Activated naive CD4-positive, alpha-beta T cell treated with anti-CD3 and anti-CD28 coated beads, Interleukin-2, amount 10 ng/mL, durations not matched to agents 7 days and 5 days (primary cell): ENCODE measurements at regions not wholly inside any gene's neighbourhood (a gene's known extent, or its start where the extent isn't known, plus 50 kb on each side); places are given as distances from the start of the nearest gene placed in this dataset.

Experiments used
- CTCF ChIA-PET: fragments of 350-600 bp; sonication (Branson Sonifier 250); formaldehyde crosslinking; loops from one replicate; lab custom pipeline; 2021; ENCODE audit warnings: antibody characterized with exemption; lab: Charles Lee
- DNase-seq: peaks from one replicate; pipeline ENCODE4 v3.0.0-alpha.2; 2020
- H3K27ac Mint-ChIP-seq: one replicate; pipeline ENCODE4 v1.8.0; 2021; ENCODE audit warnings: mild to moderate bottlenecking, moderate library complexity, mixed read lengths
- H3K27me3 Mint-ChIP-seq: one replicate; pipeline ENCODE4 v1.8.0; 2021; ENCODE audit warnings: mild to moderate bottlenecking, mixed read lengths
- H3K36me3 Mint-ChIP-seq: one replicate; pipeline ENCODE4 v1.8.0; 2021; ENCODE audit warnings: mixed read lengths
- H3K4me1 Mint-ChIP-seq: one replicate; pipeline ENCODE4 v1.8.0; 2021; ENCODE audit warnings: mixed read lengths
- H3K4me3 Mint-ChIP-seq: one replicate; pipeline ENCODE4 v1.8.0; 2021; ENCODE audit warnings: mild to moderate bottlenecking, moderate library complexity, mixed read lengths
- H3K9me3 Mint-ChIP-seq: one replicate; pipeline ENCODE4 v1.8.0; 2021; ENCODE audit warnings: mixed read lengths

DNA sequence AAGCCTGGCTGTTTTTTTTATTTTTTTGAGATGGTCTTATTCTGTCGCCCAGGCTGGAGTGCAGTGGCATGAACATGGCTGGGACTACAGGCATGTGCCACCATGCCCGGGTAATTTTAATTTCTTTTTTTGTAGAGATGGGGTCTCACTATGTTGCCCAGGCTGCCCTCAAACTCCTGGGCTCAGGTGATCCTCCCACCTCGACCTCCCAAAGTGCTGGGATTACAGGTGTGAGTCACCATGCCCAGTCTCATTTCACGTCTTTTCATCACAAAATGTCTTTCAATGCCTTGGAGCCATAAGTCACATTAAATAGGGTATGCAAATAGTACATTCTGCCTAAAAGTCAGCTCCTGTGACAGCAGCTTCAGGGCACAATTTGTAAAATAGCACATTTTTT, 52.8 kb downstream of the SOX2 start:
- DNase-seq = no peak
- H3K4me3 Mint-ChIP-seq = no peak overlapping the region
- H3K4me1 Mint-ChIP-seq = no peaks in the 10 kb centered on the region
- H3K9me3 Mint-ChIP-seq = no peaks in the 10 kb centered on the region
- H3K36me3 Mint-ChIP-seq = no peaks in the 10 kb centered on the region
- CTCF ChIA-PET = no interaction called here
- H3K27me3 Mint-ChIP-seq = no peaks in the 10 kb centered on the region
- no peak overlapping the region for H3K27ac Mint-ChIP-seq

DNA sequence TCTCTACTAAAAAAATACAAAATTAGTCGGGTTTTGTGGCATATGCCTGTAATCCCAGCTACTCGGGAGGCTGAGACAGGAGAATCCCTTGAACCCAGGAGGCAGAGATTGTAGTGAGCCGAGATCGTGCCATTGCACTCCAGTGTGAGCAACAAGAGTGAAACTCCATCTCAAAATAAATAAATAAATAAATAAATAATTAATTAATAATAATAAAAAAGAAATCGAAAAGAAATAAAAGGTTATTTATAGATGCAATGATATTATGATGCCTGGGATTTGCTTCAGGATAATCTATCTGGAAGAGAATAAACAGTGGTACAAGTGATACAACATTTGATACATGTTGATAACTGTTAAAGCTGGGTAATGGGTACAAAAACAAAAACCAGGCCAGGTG, 58.6 kb downstream of the SOX2 start:
- H3K4me3 Mint-ChIP-seq = no peak overlapping the region
- DNase-seq = no peak
- no peaks in the 10 kb centered on the region for H3K9me3 Mint-ChIP-seq
- no peak overlapping the region for H3K27ac Mint-ChIP-seq
- no peaks in the 10 kb centered on the region for H3K27me3 Mint-ChIP-seq
- H3K36me3 Mint-ChIP-seq = no peaks in the 10 kb centered on the region
- CTCF ChIA-PET = no interaction called here
- no peaks in the 10 kb centered on the region for H3K4me1 Mint-ChIP-seq

DNA sequence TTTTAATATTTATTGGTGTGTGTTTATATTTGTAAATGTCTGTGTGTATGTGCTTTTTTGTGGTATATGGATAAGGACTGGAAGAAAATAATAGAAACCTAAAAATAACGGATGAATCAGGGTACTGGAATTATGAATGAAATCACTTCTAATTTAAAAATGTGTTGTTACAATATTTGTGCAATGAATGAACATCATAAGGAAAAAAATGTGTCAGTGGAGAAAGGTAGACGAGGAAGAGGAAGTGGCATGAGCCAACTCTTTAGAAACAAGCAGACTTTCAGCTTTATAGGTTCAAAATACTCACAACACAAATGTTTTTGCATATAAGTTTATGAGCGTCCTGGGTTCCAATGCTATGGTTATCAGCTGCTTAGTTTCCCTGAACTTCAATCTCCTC, 59.4 kb downstream of the SOX2 start:
- H3K4me3 Mint-ChIP-seq = no peak overlapping the region

DNA sequence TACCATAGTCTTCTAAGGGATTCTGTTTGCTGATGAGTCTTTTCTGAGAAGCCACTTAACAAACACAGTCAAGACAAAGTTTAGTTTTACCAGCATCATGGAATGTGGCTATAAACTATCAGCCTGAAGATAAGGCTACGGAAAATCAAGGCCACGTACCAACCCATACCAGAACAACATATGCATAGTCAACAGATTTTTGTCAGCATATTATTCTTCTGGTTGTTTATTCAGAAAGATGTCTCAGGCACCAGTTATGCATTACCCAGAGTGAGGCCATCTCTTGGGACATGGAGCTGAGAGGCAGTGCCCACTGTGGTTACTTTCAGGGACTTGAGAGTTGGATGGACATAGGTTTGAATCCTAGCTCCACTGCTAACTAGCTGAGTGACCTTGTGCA, 60.4 kb downstream of the SOX2 start:
- Mint-ChIP-seq H3K9me3 (no peaks in the 10 kb centered on the region), H3K4me1 (no peaks in the 10 kb centered on the region), H3K27ac (no peak overlapping the region), H3K4me3 (no peak overlapping the region), H3K36me3 (no peaks in the 10 kb centered on the region), H3K27me3 (no peaks in the 10 kb centered on the region)
- CTCF ChIA-PET = no interaction called here
- no peak for DNase-seq

More for the DNA sequence above, 59.4 kb downstream of the SOX2 start:
- no peak for DNase-seq
- Mint-ChIP-seq H3K27me3 (no peaks in the 10 kb centered on the region), H3K36me3 (no peaks in the 10 kb centered on the region), H3K4me1 (no peaks in the 10 kb centered on the region), H3K9me3 (no peaks in the 10 kb centered on the region), H3K27ac (no peak overlapping the region)
- CTCF ChIA-PET = no interaction called here

DNA sequence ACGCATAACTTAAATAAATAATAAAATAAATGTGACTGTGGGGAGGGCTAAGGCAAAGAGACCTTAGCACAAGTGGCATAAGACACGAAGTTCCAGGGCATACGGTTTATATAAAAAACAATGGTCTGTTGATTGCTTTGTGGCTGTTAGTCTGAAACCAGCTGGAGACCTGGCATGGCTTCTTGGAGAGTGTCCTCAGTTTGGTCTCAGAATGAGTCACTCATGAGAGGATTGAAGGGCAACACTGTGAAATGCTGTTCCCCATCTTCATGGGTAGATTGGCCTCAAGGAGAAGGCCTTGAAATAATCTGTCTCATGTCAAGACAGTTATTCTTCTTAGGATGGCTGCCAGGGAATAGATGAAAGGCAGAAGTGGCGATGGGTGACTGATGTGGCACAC, 62.2 kb downstream of the SOX2 start:
- no peak for DNase-seq
- no peaks in the 10 kb centered on the region for H3K36me3 Mint-ChIP-seq

DNA sequence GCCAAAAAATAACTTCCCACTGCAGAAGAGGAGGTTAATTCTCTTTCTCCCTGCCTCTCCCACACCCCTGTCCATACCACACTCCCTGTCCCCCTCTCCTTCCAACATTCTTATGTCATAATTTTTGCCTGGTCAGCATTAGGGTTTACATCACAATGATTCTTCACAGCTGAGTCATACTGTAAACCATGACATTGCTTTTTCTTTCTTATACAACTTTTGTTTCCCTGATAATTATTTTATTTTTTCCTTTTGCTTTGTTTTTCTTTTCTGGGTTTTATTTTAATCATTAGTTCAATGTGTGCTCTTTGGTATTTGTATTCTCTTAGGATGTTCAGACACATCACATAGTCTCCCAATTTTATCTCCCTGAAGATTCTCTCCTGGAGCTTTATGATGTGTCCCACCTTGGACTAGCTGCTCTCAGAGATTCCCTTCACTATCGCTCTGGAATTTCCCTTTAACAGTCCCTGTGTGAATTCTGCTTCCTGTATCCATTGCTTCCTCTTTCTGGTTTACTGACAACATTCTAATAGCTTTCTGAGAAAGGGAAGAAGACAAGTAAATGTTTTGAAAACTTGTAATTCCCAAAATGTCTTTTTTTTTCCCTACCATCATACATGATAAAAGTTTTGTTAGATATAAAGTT, 70.7 kb downstream of the SOX2 start:
- H3K36me3 Mint-ChIP-seq = no peaks in the 10 kb centered on the region
- DNase-seq = no peak
- H3K9me3 Mint-ChIP-seq = no peaks in the 10 kb centered on the region
- CTCF ChIA-PET = no interaction called here
- H3K4me1 Mint-ChIP-seq = no peaks in the 10 kb centered on the region
- H3K27me3 Mint-ChIP-seq = no peaks in the 10 kb centered on the region
- H3K27ac Mint-ChIP-seq = no peak overlapping the region
- H3K4me3 Mint-ChIP-seq = no peak overlapping the region

More for the DNA sequence above, 62.2 kb downstream of the SOX2 start:
- Mint-ChIP-seq H3K4me1 (no peaks in the 10 kb centered on the region), H3K9me3 (no peaks in the 10 kb centered on the region), H3K27ac (no peak overlapping the region), H3K27me3 (no peaks in the 10 kb centered on the region), H3K4me3 (no peak overlapping the region)
- CTCF ChIA-PET = no interaction called here

DNA sequence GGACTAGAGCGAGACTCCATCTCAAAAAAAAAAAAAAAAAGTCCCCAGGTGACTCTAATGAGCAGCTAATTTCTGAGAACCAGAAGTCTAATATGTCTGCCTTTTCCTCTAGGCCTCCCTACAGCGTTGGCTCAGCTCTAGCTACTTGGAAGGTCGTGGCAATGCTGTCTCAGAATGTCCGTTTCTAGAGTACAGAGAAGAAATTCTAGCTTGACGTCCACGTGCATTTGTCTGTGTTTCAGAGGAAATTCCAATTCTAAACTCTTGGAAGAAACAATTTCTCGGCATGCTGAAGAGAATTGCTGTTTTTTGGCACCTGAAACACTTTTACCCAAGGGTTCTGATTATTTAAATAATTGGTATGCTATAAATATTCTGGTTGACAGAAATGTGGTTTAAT, 78.8 kb downstream of the SOX2 start:
- CTCF ChIA-PET = no interaction called here
- Mint-ChIP-seq H3K9me3 (no peaks in the 10 kb centered on the region), H3K27ac (no peak overlapping the region), H3K36me3 (no peaks in the 10 kb centered on the region), H3K4me1 (no peaks in the 10 kb centered on the region), H3K27me3 (no peaks in the 10 kb centered on the region), H3K4me3 (no peak overlapping the region)
- DNase-seq = no peak

DNA sequence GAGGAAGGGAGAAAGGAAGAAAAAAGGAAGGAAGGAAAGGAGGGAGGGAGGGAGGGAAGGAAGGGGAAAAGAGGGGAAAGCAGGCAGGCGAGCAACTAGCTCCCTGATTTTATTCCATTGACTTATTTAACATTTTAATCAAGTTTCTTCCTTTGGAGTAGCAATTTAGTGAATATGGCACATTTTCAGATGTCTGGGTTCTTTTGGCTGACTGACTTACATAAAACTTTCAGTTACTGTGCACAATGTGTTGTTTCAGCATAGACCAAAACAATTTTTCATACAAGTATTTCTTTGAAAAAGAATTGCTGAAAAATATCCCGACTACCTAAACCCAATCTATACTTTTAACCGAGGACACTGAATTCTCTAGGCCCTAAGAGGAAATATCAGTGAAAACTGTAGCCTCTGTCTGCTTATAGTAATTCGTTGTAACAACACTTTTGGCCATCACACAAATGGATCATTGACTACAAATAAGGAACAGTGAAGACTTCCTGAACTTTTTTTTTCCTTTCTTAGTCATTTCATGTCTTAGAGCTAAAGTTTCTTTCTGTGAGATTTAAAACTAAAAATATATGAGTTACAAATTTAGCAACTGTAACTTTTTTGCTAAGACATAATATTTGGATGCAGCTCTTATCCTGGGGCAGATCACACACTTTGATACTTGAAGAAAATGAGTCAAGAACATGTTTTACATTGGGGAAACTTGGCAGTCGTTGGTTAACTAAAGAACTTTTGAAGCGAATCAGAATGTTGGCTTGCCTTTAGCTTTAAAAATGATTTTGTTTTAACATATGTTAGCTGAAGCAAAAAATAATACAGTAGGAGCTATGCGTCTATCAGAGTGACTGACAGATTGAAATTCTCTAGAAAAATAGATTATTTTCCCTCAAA, 79.6 kb downstream of the SOX2 start:
- Mint-ChIP-seq H3K4me1 (no peaks in the 10 kb centered on the region), H3K36me3 (no peaks in the 10 kb centered on the region), H3K9me3 (no peaks in the 10 kb centered on the region), H3K27me3 (no peaks in the 10 kb centered on the region), H3K27ac (no peak overlapping the region), H3K4me3 (no peak overlapping the region)
- no peak for DNase-seq
- CTCF ChIA-PET = interaction anchor here (0.7 kb wide), 1 partner anchor 98 kb away, joined by 3 read pairs; no protein-coding TSS in a partner anchor

DNA sequence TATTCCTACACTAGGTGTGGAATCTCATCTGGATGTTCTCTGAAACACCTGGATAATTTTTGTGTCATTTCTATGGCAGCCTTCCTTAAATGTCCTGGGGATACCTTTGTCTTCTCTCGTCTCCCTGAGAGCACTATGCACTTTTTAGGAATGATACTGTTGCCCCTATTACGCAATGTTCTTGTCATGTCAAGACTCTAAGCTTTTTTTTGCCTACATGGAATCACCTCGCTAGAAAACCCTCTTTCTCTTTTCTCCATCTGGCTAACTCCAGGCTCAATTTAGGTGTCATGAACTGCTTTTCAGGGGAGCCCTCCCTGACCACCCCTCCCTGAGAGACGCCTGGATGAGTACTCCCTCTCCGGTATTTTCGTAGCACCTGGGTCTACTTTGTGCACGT, 81.3 kb downstream of the SOX2 start:
- Mint-ChIP-seq H3K4me3 (no peak overlapping the region), H3K27ac (no peak overlapping the region), H3K27me3 (no peaks in the 10 kb centered on the region), H3K9me3 (no peaks in the 10 kb centered on the region), H3K4me1 (no peaks in the 10 kb centered on the region), H3K36me3 (no peaks in the 10 kb centered on the region)
- no peak for DNase-seq
- CTCF ChIA-PET = no interaction called here

DNA sequence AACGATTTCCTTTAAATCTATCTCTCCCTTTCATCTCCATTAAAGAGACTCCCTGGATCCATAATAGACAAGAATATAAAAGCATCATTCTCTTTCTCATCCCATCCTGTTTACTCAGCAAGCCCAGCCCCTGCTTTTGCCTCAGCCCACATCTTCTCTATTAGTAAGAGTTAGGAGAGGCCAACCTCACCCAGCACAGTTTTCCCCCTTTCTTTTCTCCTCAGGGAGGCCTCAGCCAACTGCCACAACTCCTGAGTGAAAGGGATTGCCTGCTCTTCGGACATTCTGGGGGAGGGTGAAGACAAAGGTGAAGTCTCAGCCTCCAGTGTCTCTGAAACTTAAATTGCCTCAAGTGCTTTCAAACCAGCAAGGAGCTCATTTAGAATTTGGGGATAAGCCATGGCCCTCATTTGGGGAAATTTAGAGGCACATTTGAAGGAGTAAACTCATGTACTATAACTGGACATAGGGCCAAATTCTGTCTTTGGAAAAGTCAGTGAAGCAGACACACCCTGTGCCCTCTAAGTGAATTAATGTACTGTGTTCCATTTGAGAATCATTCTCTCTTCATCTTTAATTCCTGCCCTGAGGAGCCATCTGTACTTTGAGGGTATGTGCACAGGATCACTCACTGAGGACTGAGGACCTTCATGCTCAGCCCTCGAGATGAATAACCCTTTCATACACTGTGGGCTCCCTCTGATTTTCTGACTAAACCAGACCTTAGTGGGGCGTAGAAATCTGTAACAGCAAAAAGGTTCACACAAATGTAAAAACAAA, 82.5 kb downstream of the SOX2 start:
- CTCF ChIA-PET = no interaction called here
- no peaks in the 10 kb centered on the region for H3K4me1 Mint-ChIP-seq
- H3K27me3 Mint-ChIP-seq = no peaks in the 10 kb centered on the region
- DNase-seq = no peak
- no peaks in the 10 kb centered on the region for H3K9me3 Mint-ChIP-seq
- no peaks in the 10 kb centered on the region for H3K36me3 Mint-ChIP-seq
- no peak overlapping the region for H3K27ac Mint-ChIP-seq
- no peak overlapping the region for H3K4me3 Mint-ChIP-seq

DNA sequence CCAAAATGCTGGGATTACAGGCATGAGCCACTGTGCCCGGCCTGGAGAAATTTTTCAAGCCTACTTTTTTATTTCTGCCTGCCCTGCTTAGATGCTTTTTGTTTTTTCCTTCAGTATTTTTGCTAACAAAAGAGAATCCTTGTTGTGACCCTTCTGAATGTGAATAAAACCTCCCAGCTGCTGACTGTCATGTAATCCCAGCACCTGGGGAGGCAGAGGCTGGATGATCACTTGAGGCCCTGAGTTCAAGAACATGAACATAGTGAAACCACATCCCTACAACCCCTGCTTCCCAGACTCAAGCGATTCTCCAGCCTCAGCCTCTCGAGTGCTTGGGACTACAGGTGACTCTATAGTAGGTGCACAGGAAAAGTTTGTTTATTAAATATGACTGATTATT, 84.9 kb downstream of the SOX2 start:
- CTCF ChIA-PET = no interaction called here
- DNase-seq = no peak
- H3K27ac Mint-ChIP-seq = no peak overlapping the region
- no peaks in the 10 kb centered on the region for H3K4me1 Mint-ChIP-seq
- H3K4me3 Mint-ChIP-seq = no peak overlapping the region
- H3K27me3 Mint-ChIP-seq = no peaks in the 10 kb centered on the region
- H3K9me3 Mint-ChIP-seq = no peaks in the 10 kb centered on the region
- H3K36me3 Mint-ChIP-seq = no peaks in the 10 kb centered on the region

DNA sequence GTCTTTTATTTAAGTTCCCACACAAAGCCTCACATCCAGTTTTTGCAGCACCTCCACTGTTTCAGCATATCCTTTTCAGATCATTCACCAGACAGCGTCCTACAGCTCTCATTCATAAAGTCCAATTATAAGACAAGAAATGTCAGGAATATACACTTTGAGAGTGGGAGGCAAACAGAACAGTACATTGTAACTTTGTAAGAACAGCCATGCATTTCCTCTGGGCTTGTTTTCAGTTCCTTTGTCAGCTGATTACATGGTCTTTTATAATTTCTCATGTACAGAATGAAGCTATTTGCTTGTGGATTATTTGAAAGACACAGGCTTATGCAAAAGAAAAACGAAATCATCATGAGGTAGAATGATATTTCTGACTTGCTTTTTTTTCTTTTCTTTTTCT, 85.7 kb downstream of the SOX2 start:
- no peak for DNase-seq
- H3K9me3 Mint-ChIP-seq = no peaks in the 10 kb centered on the region
- H3K36me3 Mint-ChIP-seq = no peaks in the 10 kb centered on the region
- CTCF ChIA-PET = no interaction called here
- H3K27ac Mint-ChIP-seq = no peak overlapping the region
- no peak overlapping the region for H3K4me3 Mint-ChIP-seq
- no peaks in the 10 kb centered on the region for H3K27me3 Mint-ChIP-seq
- no peaks in the 10 kb centered on the region for H3K4me1 Mint-ChIP-seq

DNA sequence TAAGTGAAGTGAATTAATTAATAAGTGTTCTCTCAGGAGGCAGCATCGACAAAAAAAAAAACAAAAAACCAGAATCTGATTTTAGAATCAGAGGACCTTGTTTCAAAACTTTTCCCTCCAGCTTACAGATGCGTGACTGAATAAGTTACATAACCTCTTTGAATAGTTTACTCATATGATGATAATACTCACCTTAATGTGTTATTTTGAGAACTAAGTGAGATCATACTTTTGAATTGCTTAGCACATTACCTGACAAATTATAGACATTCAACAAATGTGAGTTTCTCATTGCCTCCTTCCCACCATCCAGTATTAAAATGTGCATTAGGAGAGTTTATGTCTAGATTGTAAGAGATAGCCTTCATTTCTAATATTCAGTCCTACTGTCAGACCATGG, 94.0 kb downstream of the SOX2 start:
- H3K27me3 Mint-ChIP-seq = no peaks in the 10 kb centered on the region
- H3K4me3 Mint-ChIP-seq = no peak overlapping the region
- peaks cover 6% of the 10 kb centered on the region for H3K9me3 Mint-ChIP-seq
- H3K36me3 Mint-ChIP-seq = no peaks in the 10 kb centered on the region
- H3K4me1 Mint-ChIP-seq = no peaks in the 10 kb centered on the region
- H3K27ac Mint-ChIP-seq = no peak overlapping the region
- no peak for DNase-seq
- CTCF ChIA-PET = no interaction called here

DNA sequence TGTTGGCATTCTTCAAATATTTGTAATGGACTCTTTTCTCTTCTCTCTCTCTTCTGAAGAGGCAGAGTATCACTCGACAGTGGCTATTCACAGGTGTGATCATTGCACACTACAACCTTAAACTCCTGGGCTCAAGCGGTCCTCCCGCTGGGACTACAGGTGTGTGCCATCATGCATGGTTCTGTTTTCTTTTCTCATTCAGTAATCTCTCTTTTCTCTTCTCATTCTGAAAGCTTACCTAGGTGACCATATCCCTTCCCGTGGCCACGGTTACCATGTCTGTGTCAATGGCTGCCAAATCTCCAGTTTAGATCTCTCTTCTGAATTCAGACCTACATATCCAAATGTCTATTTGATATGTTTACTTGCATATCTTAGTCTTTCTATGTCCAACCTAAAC, 96.3 kb downstream of the SOX2 start:
- CTCF ChIA-PET = no interaction called here
- no peaks in the 10 kb centered on the region for H3K27me3 Mint-ChIP-seq
- DNase-seq = no peak

More for the DNA sequence above, 96.3 kb downstream of the SOX2 start:
- H3K4me1 Mint-ChIP-seq = no peaks in the 10 kb centered on the region
- H3K36me3 Mint-ChIP-seq = no peaks in the 10 kb centered on the region
- peaks cover 6% of the 10 kb centered on the region for H3K9me3 Mint-ChIP-seq
- no peak overlapping the region for H3K4me3 Mint-ChIP-seq
- no peak overlapping the region for H3K27ac Mint-ChIP-seq
